H1 (cell line): ENCODE measurements at regions not wholly inside any gene's neighbourhood (a gene's known extent, or its start where the extent isn't known, plus 50 kb on each side); places are given as distances from the start of the nearest gene placed in this dataset.

Experiments used
- BCL11A ChIP-seq, 2 experiments: IDR thresholded peaks; one replicate each; pipeline ENCODE4 v1.6.1; 2011; ENCODE audit warnings: low read depth in 2 of 2, low read length in 2 of 2, mild to moderate bottlenecking in 2 of 2
- POU5F1 ChIP-seq: IDR thresholded peaks from 2 replicates; pipeline ENCODE4 v1.6.1; 2011; ENCODE audit warnings: low read depth, mild to moderate bottlenecking, low read length, moderate library complexity
- RAD21 ChIP-seq, 2 experiments: IDR thresholded peaks in 1 of 2; conservative IDR thresholded peaks in 1 of 2; 2 replicates each; pipeline ENCODE4 v1.6.1; 2011; ENCODE audit warnings: low read depth in 2 of 2, low read length in 2 of 2, improper control_type of control experiment in 1 of 2, inconsistent platforms in 1 of 2, mild to moderate bottlenecking in 1 of 2, moderate library complexity in 1 of 2
- SIN3A ChIP-seq, 2 experiments: IDR thresholded peaks in 1 of 2; conservative IDR thresholded peaks in 1 of 2; 2 replicates each; pipeline ENCODE4 v1.6.1; 2011 to 2012; ENCODE audit warnings: low read length in 2 of 2, improper control_type of control experiment in 1 of 2, low read depth in 1 of 2, mild to moderate bottlenecking in 1 of 2

DNA sequence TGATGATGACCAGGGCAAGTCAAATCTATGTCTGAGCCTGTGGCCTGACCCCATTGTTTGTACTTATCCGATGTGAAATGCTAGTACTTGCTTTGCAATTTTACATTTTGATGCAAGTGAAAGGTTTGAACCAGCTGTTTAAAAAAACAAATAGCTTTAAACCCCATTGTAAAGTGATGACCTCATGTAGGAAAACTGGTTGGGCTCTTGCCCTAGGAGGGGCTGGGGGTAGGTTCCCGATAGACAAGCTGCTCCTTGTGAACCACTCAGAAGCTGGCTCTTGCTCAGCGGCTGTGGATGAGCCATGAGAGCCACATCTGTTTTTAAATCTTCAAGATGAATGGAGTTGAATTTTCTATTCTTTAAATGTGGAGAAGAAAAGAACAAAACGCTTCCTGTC is 185.3 kb downstream of the WDR11 start (continued):
- TF ChIP-seq RAD21 (IDR thresholded peaks at IDR 0.05 in 1 of 2, conservative IDR thresholded peaks at IDR 0.05 in 1 of 2; ENCODE audit: low read depth in 2 of 2, low read length in 2 of 2) = no peak
- no peak for TF ChIP-seq BCL11A (IDR thresholded peaks at IDR 0.05; ENCODE audit: low read depth in 2 of 2, low read length in 2 of 2)
- TF ChIP-seq POU5F1 = no peak
- TF ChIP-seq SIN3A (conservative IDR thresholded peaks at IDR 0.05 in 1 of 2, IDR thresholded peaks at IDR 0.05 in 1 of 2; ENCODE audit: low read depth in 1 of 2, low read length in 2 of 2) = no peak
